Hematopoietic multipotent progenitor cell (in vitro differentiated cells): ENCODE measurements at regions not wholly inside any gene's neighbourhood (a gene's known extent, or its start where the extent isn't known, plus 50 kb on each side); places are given as distances from the start of the nearest gene placed in this dataset.
"Not testable (repeated sequence)": the region's sequence is repeated elsewhere in the genome, so short reads cannot be mapped to it uniquely, and the experiment has no call there.

ENCODE experiments used
- DNase-seq, 3 donors: peaks; one replicate each; pipeline ENCODE4 v3.0.0-alpha.2; 2011 to 2015; ENCODE audit warnings: low read depth in 2 of 3, low spot score in 2 of 3

DNA sequence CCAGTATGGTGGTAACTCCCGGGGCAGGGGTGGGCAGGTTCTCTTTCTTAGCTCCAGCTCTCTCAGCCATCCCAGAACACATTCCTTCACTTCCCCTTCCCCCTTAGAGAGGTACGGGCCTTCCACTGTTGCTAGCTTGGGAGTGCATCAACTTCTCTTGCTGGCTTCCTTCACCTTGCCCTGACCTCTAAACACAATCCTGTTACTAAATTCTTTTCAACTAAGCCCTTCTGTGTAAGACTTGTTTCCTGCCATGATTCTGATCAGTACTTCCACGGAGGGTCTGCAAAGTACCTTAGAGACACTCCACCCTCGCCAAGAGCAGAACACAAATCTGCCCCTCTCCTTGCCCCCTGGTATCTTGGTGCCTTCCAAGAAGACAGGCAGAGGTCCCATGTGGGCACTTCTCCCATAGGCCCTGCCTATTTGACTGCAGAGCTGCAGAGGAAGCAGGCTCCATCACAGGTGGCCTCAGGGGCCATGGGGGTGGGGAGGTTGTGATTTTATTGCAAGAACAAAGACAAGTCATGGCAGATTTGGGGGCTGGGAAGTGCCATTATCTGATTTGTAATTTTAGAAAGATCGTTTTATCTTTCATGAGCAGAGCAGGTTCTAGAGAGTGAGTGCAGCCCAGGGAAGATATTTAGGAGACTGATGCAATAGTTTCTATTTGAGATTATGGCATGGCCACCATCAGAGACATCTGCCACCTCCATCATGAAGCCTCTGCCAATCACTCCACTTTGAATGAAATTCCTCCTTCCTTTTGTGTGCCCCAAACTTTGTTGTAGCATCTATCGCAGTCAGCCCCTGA lies 182.5 kb upstream of the JUN start:
- no peak for DNase-seq

DNA sequence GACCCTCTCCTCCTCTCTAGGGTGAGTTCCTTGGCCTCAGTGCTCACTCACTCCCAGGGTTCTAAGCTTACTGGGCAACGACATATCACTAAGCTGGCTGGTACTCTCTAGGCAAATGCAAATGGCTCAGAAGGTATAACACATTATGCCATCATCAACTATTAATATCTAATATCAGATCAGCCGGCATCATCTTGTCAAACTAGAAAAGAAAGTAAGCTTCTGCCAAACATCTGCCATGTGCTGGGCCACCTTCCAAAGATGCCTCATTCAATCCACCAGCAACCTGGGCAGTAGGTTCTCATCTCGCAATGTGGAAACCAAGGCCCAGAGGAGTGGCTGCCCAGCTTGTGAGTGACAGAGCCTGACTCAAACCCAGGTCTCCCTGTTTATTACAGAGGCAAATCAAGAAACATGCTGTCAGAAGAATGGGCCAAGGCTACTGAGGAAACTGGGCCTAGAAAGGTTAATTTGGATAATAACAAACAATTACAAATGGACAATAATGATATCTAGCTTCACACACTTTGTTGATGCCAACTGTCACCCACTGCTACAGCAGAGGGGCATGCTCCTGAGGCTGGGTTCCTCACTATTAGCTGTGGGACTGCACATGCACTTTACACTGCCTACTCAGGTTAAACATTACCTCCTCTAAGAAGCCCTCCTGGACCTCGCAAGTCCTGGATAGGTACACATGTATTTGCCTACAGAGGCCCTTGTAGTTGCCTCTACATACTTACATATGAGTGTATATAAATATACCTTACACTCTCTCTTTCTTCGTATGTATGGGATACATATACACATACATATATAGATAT lies 183.3 kb upstream of the JUN start:
- no peak for DNase-seq

DNA sequence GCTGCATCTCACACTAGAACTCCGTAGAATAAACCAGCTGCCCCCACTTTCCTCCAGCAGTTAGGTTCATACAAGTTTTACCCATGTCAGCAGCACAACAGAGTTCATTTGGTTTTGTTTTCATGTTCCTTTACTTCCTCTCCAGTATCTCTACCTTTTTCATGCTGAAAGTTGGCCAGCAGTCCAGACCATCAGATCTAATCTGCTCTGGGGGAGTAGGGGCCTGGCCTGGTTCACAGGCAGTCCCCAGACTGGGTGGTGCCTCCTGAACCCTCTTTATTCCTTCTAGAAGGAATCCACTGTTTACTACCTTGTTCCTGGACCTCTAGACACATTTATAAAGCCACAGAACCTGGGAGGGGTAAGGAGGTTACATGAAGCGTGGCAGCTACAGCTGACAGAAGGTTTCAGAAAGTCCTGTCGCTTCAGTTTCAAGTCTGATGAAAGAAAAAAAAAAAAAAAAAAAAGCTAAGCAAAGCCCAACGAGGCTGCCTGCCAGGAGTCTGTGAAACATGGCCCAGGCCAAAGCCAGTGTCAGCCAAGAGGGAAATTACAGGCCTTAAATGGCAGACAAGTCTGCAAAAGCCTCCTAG lies 184.6 kb upstream of the JUN start:
- DNase-seq, result peak in 2 of 3 donors; percentile 10 to 11

DNA sequence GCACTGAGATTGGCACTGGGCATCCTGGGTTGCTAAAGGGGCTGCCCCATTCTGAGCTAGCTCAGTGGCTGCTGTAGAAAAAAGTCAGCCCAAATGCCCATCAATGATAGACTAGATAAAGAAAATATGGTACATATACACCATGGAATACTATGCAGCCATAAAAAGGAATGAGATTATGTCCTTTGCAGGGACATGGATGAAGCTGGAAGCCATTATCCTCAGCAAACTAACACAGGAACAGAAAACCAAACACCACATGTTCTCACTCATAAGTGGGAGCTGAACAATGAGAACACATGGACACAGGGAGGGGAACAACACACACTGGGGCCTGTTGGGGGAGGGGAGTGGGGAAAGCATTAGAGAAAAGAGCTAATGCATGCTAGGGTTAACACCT lies 185.3 kb upstream of the JUN start:
- not testable (repeated sequence) for DNase-seq

DNA sequence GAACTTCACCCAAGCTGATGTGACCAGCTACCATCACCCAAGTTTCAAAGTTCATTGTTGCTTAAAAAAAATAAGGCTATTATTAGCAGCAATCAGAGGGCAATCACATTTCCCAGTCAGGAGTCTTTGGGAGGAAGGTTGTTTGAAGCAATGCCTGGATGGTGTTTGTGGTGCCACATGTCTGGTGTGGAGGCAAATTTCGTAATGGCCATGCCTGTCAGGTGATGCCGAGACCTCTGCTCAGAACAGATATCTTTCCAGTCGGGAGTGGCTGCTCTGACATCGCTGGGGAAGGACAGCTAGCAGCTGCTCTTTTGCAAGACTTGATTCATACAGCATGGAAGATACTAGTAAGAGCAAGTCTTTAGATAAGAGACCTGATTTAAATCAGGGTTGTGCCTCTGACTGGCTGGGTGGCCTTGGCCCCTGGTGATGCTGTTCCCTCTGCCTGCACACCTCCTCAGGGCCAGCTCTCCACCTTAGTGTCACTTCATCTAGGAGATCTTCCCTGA lies 187.8 kb upstream of the JUN start:
- no peak for DNase-seq

DNA sequence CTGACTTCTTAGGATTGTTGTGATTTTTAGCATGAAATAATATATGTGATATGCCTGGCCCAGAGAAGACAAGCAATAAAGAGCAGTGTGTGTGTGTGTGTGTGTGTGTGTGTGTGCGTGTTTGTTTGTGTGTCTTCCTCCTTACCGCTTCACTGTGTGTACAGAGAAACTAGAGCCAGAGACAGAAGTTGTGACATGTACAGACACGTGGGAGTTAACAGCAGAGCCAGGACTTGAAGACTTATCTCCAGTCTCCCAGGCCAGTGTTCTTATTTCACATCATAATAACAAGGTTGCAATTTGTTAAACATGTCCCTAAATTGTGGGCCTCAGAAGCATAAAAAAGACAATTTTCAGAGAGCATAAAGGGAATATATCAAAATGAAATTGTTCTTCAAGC lies 192.0 kb upstream of the JUN start:
- DNase-seq, result no peak

DNA sequence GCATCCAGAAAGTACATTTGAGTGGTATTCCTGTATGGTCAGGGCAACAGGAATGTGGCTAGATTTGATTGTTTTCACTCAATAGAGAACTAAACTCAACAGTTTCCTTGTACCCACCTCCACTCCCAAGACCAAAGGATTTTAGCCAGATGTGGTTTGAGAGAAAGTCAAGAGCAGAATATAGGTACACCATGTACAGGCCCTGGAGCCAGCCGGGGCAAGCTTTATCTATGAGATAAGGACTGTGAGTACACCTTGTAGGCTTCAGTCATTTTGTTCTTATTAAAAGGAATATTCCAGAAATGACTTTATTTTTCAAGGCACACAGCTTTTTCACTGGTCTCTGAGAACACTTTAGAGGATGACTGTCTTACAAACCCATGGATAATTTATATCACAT lies 192.4 kb upstream of the JUN start:
- DNase-seq, result no peak

DNA sequence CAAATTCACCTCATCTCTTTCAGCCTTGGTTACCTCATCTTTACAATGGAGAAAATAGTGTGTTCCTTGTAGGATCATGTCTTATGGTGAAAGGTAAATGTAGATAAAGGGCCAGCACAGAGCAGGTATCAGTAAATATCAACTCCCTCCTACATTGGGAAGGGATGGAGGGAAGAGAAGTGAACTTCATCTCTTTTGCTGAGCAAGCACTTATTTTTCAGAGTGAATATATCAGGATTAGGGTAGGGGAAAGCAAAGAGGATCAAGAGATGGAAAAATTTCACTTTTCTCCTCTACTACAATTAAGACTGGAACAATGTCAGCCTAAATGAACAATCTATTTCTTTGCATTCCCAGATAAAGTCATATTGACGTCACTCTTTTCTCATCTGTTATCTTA lies 193.8 kb upstream of the JUN start:
- no peak for DNase-seq

DNA sequence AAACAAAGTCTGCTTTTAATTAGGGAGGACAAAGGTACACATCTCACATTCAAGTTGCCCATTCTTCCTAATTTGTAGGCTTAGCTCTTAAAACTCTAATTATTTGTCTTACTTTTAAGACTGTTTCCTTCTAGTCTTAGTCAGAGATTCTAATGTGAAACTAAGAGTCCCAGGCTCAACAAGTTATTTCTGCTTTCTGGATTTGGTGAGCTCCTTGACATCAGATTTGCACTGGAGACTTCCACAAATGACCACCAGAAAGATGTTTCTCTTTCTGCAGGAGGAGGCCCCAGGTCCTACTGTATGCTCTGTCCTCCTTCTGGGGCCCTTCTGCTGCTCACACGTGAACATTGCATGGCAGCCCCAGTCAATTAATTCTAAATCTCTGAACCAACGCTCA lies 194.2 kb upstream of the JUN start:
- no peak for DNase-seq

DNA sequence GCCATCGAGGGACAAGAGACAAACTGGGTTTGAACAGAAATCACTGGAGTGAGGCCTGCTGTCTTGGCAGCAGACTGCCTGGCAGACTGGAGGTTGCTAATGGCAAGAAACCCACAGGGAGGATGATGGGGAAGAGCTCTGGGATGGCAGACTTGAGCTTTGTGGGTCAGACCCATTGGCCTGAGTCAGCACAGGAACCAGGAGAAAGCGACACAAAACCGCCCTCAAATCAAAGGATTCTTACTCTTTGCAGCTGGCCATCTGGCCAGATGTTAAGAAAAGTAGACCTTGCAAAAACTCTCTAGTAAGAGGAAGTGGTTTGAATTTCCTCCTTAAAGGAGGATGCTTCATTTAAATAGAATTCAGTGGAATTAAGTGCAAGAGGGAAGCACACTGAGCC lies 195.2 kb upstream of the JUN start:
- DNase-seq, result peak in 2 of 3 donors; percentile 30 to 73

DNA sequence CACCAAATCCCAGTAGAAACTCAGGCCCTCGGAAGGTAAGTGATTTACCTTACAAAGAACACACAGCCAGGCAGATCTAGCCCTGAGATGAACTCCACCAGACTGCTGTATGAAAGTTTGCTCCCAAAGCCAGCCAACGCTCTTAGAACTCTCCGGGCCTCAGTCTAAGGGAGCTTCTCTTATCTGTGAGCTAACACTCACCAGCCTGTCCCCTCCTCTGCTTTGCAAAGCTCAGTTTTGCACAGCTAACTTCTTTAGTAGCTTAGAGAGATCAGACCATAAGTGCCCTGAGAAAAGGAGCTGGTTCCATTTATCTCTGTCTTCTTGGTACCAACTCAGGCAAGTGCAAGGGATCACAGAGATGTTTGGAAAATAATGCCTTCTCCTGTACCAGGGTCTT lies 195.8 kb upstream of the JUN start:
- no peak for DNase-seq

DNA sequence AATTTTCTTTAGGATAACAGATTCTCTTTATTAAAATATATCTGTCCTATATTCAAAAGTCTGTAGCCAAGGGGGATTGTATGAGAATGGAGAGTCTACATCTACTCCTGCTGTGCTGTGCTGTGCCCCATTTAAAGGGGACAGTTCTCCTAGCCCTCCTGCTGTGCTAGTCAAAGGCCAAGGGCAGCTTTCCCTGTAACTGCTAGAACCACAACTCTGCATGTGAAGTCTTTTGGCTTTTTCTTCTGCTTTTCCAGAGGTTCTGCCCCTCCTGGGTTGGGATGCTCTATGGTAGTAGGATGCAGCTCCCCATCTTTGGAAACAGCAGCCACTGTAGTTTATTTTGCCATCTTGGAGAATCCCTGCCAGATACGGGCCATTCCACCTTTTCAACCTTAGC lies 197.5 kb upstream of the JUN start:
- no peak for DNase-seq

DNA sequence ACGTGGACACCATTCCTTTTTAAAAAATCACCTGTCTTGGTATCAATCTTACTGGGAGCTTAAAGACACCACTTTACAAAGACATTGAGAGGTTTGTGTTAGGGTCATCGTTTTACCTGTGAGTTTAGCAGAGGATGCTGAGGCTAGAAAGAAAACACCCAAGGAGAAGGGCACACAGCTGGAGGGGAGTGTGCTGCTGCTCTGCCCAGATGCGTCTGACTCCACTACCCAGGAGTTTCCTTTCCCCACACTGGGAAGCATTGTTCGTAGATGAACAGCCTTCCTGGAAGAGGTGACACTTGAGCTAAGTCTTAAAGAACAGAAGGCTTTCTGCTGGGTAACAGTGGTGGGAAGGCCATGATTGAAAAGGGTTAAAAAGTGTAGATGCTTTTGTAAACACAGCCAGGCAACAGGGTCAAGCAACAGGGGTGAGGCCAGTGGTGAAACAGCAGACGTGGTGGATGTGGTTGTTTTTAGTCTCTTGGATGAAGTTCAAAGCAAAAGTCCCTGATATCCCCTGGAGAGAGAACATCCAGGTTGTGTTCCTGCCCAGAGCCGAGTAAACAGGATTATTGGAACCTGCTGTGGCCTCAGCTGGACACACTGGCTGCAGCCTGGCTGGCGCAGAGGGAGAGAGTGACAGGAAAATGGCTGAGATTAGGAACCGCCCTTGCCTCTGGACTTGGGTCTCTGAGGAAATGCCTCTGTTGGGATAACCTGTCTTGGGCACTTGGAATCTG lies 198.6 kb upstream of the JUN start:
- DNase-seq, result no peak

DNA sequence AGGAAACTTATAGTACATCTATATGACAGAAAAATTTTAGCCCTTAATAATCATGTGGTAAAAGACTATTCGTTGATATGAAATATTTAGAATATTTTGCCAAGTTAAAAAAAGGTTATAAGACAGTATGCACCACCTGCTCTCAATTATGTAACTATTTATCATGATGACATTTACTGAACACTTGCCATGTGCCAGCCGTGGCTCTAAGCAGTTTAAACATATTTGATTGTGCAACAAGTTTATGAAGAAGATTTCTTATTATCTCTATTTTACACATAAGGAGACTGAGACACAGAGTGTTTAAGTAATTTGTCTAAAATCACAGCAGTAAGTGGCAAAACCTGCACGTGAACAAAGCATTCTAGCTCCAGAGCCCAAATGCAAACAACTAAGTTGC lies 199.3 kb upstream of the JUN start:
- no peak for DNase-seq

DNA sequence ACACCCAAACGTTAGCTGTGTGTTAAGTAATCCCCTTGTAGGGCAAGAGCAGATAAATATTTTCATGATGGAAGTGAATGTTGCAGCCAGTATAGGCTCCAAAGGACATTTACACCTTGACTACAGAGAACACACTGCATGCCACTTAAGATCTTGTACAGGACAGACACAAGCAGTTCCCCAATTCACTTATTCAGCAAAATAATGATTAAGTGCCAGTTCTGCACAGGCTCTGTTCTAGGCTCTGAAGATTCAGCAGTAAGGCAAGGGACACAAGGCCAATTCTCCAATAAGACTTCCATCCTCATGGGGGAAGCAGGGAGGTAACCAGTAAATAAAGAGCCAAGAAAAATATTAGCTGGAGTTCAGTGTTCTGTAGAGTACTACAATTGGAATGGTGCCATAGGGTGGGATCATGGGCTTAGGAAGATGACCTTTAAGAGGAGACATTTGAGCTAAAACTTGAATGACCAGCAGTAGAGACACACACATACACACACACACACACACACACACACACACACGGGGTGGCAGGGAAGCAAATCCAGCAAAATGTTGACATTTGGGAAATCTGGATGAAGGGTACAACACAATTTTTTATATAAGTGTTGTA lies 199.9 kb upstream of the JUN start:
- no peak for DNase-seq

DNA sequence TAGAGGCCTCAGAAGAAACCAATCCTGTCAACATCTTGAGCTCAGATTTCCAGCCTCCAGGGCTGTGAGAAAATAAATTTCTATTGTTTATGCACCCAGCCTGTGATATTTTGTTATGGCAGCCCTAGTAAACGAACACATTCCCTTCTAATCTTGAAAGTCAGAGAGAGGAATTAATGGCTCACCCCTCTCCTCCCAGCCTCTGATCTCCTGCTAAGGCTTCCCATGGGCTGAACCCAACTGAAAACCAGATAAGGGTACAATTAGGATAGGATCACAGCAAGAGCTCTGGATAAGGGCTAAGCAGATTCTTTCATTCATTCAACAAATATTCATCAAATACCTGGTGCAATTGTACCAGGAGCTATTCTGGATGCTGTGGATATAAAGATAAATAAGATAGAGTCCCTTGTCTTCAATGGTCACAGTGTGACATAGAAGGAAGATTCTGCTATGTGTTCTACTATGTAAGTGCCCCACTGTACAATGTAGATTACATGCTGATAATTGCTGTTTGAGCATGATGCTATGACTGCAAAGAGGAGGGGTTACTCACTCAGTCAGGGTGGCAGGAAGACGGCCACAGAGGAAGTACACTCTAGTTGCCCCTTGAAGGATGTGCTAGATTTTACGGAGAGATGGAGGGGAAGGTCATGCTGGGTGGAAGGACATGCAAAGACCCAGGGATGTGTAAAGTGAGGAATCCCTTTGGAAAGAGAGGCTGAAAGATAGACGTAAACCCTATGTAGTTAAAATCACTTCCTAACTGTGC lies 203.3 kb upstream of the JUN start:
- DNase-seq, result peak in 1 of 3 donors; percentile 24

DNA sequence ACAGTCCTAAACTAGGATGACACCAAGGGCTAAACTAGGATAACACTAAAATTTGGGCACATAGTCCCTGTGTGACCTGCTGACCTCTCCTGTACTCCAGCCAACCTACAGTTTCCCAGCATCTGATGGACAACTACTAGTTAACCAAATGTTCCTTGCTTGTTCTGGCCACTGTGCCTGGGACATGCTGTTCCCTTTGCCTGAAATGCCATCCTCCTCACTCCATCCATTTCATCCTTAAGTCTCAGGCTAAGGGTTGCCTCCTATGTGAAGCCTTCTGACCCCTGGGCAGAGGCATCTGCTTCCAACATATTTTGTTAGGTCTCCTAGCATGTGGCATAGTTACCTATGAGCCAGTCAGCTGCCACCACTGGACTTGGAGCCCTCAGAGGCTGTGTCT lies 204.9 kb upstream of the JUN start:
- DNase-seq, result no peak

DNA sequence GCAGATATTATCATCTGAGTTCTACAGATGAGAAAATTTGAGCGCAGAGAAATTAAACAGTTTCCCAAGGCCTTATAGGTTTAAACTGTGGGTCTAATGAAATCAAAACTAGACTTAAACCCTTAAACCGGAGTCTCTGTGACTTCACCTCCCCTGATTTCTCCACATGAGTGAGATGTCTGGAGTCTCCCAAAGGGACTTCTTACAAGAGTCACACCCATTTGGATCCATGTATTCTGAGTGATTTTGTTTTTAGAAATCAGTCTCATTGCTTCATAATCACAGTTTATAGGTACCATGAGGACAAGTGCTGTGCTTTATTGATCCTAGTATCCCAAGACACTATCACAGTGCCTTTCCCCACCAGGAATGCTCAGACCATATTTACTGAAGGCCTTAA lies 206.0 kb upstream of the JUN start:
- DNase-seq, result no peak

DNA sequence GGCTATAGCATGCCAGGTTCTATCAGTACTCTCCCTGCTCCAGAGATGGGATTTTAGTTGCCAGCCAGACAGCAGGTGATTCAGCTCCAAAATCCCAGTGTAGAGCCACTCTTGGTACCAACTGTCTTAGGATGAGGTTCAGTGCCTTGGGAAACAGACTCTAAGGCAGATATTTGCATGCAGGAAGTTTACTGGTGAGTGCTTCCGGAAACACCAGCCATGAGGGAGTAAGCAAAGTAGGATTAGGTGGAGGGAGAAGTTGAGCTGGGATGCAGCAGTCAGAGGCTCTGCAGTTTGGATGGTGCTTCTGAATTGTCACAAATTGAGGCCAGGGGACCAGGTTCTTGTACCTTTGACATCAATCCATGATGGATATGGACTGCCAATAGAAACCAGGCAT lies 207.5 kb upstream of the JUN start:
- no peak for DNase-seq

DNA sequence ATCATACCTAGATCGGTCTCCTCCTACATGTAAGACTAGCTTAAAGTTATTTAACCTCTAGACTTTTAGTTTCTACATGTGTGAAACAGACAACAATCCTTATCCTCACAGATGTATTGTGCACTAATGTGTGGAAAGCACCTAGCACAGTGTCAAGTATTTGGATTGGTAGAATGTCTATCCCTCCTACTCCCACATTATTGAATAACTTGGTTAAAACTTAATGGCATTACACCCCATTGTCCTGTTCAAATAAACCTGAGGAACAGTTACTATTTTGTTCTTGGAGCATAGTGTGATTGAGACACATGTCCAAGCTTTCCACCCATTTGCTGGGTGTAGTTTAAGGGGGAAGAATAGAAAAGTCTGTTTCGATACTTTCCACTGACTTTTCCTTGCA lies 208.8 kb upstream of the JUN start:
- DNase-seq, result no peak
